ENCODE measurements at regions not wholly inside any gene's neighbourhood (a gene's known extent, or its start where the extent isn't known, plus 50 kb on each side); places are given as distances from the start of the nearest gene placed in this dataset.

GRCh38 chr3:106126067-106126845 lies 257.4 kb upstream of the CBLB start:
- TF ChIP-seq CTCF (IDR thresholded peaks at IDR 0.05; ENCODE audit: insufficient read depth, low read length) = no peak
- H3K4me3 ChIP-seq (ENCODE audit: low read depth, low read length) = no peak overlapping the region
- DNase-seq (ENCODE audit: low read depth) = peak; percentile 46

GRCh38 chr3:106126846-106127235 lies 258.0 kb upstream of the CBLB start:
- no peak for TF ChIP-seq CTCF (IDR thresholded peaks at IDR 0.05; ENCODE audit: insufficient read depth, low read length)
- DNase-seq (ENCODE audit: low read depth) = no peak
- no peak overlapping the region for H3K4me3 ChIP-seq (ENCODE audit: low read depth, low read length)

GRCh38 chr3:106129939-106130338 lies 261.1 kb upstream of the CBLB start:
- TF ChIP-seq CTCF (IDR thresholded peaks at IDR 0.05; ENCODE audit: insufficient read depth, low read length) = no peak
- H3K4me3 ChIP-seq (ENCODE audit: low read depth, low read length) = no peak overlapping the region

GRCh38 chr3:106130384-106131198 lies 261.8 kb upstream of the CBLB start:
- peak; percentile 87 for DNase-seq (ENCODE audit: low read depth)
- peak; percentile 11 for TF ChIP-seq CTCF (IDR thresholded peaks at IDR 0.05; ENCODE audit: insufficient read depth, low read length)
- H3K4me3 ChIP-seq (ENCODE audit: low read depth, low read length) = peak overlapping the region; percentile 16

More at GRCh38 chr3:106129939-106130338, 261.1 kb upstream of the CBLB start:
- DNase-seq (ENCODE audit: low read depth) = no peak

GRCh38 chr3:106135451-106136160 lies 266.8 kb upstream of the CBLB start:
- H3K4me3 ChIP-seq (ENCODE audit: low read depth, low read length) = no peak overlapping the region
- TF ChIP-seq CTCF (IDR thresholded peaks at IDR 0.05; ENCODE audit: insufficient read depth, low read length) = no peak
- DNase-seq (ENCODE audit: low read depth) = no peak

GRCh38 chr3:106139826-106140225 lies 271.0 kb upstream of the CBLB start:
- no peak for TF ChIP-seq CTCF (IDR thresholded peaks at IDR 0.05; ENCODE audit: insufficient read depth, low read length)
- H3K4me3 ChIP-seq (ENCODE audit: low read depth, low read length) = no peak overlapping the region
- DNase-seq (ENCODE audit: low read depth) = no peak
